UCSD-AML1 (cell line): ENCODE measurements at regions not wholly inside any gene's neighbourhood (a gene's known extent, or its start where the extent isn't known, plus 50 kb on each side); places are given as distances from the start of the nearest gene placed in this dataset.

Experiments
- DNase-seq: peaks from one replicate; lab custom pipeline; 2025; ENCODE audit not compliant: unreplicated experiment; lab: John Stamatoyannopoulos, UW

DNA sequence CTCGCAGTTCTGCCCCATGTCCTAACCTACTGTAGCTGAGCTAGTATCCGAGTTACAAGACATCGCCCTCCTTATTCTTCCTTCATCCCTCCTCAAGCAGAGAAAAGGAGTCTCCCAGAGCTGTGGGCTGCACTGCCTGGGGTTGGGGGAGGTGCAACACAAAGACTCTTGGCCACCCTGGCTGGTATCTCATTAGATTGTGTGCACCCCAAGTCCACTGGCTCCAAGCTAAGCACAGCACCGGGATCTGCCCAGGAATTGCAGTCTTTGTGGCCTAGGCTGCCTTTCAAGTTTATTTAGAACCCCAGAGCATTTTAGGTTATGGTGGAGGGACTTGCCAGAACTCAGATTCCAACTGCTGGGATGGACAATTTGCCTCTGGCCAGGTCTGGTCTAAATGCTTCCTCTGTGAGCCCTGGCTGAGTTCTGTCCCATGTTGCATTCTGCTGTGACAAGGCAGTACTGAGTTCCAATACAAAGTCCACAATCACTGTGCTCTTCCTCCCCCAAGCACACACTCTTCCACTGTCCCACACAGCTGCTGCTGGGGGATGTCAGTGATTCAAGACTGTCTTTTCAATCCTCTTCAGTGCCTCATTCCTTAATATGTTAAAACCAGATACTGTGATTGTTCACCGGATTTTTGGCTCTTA, 169.6 kb upstream of the CLEC14A start:
- no peak for DNase-seq

DNA sequence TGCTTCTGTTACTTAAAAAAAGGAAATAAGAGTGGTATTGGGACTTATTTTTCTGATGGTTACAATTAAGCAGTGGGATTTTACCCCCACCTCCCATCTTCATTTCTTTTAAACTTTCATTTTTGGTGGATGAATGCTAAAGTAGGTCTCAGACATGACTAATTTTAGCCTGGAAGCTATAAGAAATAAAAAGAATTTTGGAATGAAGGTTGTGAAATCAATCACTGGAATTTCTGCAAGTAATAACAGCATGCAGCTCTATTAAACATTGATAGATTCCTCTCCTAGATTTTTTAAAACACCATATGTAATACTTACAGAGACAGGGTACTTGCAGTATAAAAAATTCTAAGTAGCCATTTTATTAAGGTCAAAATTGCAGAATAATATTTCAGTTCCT, 164.2 kb upstream of the CLEC14A start:
- no peak for DNase-seq

DNA sequence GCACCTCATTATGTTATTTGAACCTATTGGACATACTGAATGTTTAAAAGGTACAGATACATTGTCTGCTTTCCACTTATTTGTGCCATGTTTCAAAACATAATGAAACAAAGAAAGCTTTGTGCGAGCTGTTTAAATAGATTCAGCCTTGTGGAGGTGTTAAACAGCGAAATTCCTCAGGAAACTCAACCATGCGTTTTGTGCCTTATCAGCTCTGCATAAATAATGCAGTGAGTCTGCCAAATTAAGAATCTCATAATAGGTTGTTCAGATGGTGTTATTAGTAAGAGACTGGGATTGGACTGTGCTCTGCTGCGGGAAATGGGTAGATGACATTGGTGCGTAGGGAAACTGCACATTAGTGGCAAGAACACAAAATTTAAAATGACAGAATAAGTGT, 163.7 kb upstream of the CLEC14A start:
- no peak for DNase-seq

DNA sequence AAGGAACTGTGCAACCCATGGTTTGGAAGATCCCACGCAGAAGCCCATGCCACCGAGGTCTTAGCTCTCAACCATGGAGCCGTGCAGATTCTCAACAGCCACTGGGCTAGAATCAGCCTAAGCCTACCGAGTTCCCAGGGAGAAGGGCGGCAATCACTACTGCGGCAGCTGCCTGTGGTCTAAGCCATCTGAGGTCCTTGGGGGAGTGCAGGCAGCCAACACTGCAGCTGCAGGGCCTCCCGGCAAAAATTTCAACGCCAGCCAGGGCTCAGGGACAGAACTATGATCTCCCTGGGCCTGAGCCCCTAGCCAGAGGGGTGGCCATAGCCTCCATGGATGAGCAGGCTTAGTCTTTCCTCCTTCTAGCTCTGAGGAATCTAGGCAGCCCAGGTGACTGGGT, 156.8 kb upstream of the CLEC14A start:
- no peak for DNase-seq

GRCh38 chr14:38410442-38410841, 154.5 kb upstream of the CLEC14A start:
- no peak for DNase-seq

DNA sequence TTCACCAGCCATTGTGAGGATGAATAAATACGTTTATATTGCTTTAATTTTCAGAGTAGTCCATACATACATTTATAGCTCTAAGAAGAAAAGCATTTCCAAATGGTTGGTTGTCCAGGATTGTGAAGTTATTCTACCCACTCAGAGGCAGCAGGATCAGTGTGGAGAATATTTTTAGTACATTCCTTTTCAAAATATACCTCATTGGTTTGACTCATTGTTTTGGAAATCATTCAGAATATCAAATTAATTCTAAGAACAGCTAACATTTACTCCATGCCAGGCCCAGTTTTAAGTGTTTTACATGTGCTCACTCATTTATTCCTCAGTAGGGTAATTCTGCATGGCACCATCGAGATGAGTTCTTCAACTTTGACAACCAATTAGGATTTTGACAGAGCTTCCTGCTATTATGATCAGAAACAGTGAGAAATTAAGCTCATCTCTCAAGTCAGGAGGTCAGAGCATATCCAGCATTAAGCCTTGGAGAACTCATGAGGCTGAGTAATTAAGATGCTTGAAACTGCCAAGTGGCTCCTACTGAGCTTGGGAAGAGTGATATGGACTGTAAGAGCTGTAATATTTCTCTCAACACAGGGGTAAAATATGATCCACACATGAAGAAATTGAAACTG, 153.3 kb upstream of the CLEC14A start:
- DNase-seq = no peak

DNA sequence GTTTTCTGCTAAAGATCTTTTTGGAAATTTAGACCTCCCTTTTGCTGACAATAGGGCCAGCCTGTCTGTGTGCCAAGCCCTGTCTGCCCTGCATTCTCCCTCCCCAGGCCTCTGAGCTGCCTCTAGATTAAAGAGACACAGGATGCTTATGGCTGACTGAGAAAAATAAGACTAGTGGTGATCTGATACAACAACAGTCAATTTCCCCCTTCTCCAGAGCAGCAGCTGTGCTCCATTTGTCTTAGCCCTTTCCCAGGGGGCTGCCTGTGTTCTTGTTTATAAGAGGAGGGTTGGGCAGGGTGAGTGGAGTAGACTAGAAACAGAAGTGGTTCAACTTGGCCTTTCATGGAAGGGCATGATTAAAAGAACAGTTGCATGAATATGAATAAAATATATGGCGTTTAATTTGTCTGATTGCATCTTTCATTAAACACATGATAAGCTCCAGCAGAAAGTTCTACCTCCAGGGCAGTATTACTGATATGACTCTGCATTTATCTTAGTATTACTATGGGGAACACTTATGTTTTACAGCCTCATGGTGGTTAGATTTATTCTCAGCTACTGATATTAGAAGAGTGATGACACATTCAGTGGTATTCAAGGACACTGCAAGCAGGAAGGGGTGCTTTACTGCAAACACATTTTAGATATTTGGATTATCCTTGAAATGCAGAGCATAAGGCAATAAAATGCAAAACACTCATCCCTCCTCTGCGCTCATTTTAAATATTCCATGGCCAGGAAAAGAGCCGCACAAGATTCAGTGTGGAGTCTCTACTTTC, 150.2 kb upstream of the CLEC14A start:
- no peak for DNase-seq

DNA sequence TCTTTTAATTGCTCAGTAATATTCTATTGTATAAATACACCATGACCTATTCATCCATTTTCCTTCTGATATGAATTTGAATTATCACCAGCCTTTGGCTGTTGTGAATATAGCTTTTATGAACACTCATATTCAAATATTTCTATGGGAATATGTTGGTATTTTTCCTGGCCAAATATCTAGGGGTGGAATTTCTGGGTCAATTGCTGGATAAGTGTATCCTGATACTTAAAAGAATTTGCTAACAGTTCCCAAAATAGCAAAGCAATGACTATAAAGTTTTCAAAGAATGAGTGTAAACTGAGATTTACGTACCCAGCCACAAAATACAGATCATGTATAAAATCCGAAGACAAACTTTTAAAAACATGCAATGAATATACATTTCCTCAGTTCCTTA, 148.7 kb upstream of the CLEC14A start:
- no peak for DNase-seq

- no peak for DNase-seq
These were observed 148.2 kb upstream of the CLEC14A start for GRCh38 chr14:38404100-38404541.

GRCh38 chr14:38400751-38401150, 144.9 kb upstream of the CLEC14A start:
- no peak for DNase-seq

GRCh38 chr14:38399652-38400051, 143.8 kb upstream of the CLEC14A start:
- DNase-seq = no peak

GRCh38 chr14:38394767-38395166, 138.9 kb upstream of the CLEC14A start:
- no peak for DNase-seq

DNA sequence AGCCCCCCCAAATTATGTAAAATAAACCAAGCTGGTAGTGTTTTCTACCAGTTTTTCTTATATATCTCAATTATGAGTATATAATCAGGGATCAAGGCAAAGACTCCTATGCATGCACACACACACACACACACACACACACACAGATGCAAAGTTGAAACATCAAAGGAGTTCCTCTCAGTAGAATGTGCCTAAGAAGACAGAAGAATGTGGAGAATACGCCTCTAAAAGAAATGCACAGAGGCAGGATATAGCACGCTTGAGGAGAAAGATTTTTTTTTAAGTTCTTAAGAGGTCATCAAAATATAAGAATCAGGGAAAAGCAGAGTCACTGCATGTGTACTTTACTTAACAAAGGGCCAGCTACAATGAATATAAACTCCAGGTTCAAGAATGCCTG, 138.2 kb upstream of the CLEC14A start:
- no peak for DNase-seq

DNA sequence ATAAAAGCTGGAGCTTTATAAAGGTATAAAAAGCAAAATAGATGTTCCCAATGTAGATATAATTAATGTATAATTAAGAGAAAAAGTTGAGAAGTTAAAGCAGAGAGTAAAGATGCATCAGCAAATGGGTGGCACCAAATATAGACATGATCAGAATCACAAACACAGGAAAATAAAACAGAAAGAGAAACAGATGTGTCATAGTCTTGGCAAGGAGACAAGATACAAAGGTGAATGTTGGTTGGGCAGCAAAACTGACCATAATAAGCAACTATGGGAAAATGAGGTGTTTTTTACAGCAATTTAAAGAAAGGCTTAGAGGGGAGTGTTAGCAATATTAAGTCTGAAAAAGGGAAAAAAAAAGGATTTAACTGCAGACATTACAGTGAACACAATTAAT, 135.4 kb upstream of the CLEC14A start:
- DNase-seq = no peak

DNA sequence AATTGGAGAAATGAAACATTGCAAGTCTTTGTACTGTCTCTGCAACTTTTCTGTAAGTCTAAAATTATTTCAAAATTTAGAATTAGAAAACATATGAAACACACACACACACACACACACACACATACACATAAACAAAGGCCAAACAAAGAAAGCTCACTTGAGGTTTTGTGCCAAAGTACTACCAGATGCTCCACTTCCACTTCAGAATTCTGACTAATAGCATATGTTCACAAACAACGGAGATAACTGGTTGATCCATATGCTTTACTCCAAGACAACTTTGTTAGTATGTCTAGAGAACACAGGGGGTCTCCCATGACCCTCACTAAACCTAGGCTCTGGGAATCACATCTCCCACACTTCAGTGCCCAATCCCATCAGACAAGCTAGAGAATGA, 133.8 kb upstream of the CLEC14A start:
- no peak for DNase-seq

- no peak for DNase-seq
These were observed 131.9 kb upstream of the CLEC14A start for GRCh38 chr14:38387821-38388220.

DNA sequence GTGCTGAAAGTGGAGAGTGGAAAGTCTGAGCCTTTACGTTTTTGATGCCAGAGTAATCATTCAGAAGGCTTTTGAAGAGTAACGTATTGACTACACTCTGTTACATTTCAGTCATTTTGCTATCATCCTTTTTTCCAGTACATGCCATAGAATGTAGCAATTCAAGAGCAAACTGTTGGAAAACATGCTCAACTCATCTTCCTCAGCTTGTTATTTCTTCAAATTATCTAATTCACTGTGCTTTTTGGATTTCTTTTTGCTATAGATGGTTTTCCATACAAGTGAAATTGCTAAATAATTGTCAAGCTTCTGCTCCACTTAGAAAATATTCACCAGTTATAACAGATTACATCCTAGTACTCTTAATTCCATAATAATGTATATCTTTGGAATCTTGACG, 129.9 kb upstream of the CLEC14A start:
- no peak for DNase-seq

- no peak for DNase-seq
These were observed 129.4 kb upstream of the CLEC14A start for GRCh38 chr14:38385343-38385742.

DNA sequence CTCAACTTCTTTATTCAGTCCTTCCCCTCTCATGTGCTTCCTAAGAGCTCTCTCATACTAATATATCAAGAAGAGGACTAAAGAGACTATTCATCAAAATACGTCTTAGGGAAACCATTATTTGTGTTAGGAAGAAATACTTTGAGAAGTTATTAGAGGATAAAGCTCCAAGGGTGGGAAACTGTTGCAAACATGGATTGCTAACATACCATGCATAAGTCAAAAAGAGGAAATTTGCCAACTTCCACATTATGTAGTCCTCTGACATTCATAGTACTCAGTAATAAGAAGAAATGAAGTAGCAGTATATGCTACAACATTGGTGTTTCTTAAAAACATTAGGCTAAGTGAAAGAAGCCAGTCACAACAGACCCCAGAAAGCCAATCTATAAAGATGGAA, 128.8 kb upstream of the CLEC14A start:
- no peak for DNase-seq

GRCh38 chr14:38367922-38368321, 112.0 kb upstream of the CLEC14A start:
- peak; percentile 9 for DNase-seq

DNA sequence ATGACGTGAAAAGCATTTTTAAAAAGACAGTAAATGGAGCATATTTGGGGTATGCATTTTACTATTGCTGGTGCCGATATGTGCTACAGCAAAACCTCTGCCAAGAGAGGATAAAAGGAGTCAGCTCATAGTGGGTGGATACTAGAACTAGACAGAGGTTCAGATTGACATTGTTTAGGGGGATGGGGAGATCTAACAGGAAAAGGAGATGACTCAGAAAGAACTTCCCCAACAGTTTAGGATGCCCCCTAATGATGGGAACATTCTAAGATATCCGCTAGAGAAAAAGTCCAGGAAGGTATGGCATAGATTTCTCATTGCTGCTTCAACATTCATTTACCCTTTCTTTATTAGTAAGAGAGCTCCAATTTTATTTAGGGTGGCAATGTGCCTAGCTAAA, 110.5 kb upstream of the CLEC14A start:
- no peak for DNase-seq

DNA sequence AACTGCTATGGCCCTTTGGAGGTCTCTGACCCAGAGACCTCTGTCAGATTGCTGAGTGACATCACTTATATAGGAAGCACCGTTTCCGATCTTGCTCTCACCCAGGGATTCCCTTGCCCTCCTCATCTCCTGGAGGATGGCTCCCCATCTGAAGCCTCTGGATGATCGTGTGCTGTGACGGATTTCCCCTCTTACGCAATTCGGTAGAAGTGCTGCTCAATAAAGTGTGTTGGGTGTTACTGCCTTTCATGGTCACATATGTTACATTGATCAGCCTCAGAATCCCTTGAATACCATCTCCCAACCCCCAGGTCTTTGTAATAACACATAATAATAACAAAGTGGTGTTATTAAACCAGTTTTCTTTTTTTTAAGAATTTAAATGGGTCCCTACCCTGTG, 107.3 kb upstream of the CLEC14A start:
- no peak for DNase-seq
